Mesenchymal stem cell (in vitro differentiated cells and primary cell): ENCODE measurements at regions not wholly inside any gene's neighbourhood (a gene's known extent, or its start where the extent isn't known, plus 50 kb on each side); places are given as distances from the start of the nearest gene placed in this dataset.

Experiments
- DNase-seq: peaks from one replicate; pipeline ENCODE4 v3.0.0-alpha.2; 2013
- H2AFZ ChIP-seq: one replicate; pipeline ENCODE4 v1.6.1; 2013; ENCODE audit warnings: low read depth, mild to moderate bottlenecking, control low read depth, inconsistent platforms, low read length, moderate library complexity
- H2AK5ac ChIP-seq: 2 replicates; pipeline ENCODE4 v1.6.1; 2013; ENCODE audit warnings: low read length, moderate library complexity, mild to moderate bottlenecking, inconsistent platforms; ENCODE audit not compliant: severe bottlenecking
- H2BK120ac ChIP-seq: one replicate; pipeline ENCODE4 v1.6.1; 2013; ENCODE audit warnings: low read depth, mild to moderate bottlenecking, inconsistent platforms, low read length, moderate library complexity
- H2BK12ac ChIP-seq, 2 experiments: one replicate each; pipeline ENCODE4 v1.6.1; 2013; ENCODE audit warnings: inconsistent platforms in 2 of 2, low read length in 2 of 2, mild to moderate bottlenecking in 2 of 2, moderate library complexity in 2 of 2, control low read depth in 1 of 2
- H2BK15ac ChIP-seq: one replicate; pipeline ENCODE4 v1.6.1; 2013; ENCODE audit warnings: mild to moderate bottlenecking, low read depth, inconsistent platforms; ENCODE audit not compliant: poor library complexity, severe bottlenecking
- H2BK5ac ChIP-seq: 2 replicates; pipeline ENCODE4 v1.6.1; 2013; ENCODE audit warnings: low read depth, mild to moderate bottlenecking, low read length, control low read depth, inconsistent platforms; ENCODE audit not compliant: poor library complexity, severe bottlenecking
- H3K14ac ChIP-seq, 2 experiments: one replicate each; pipeline ENCODE4 v1.6.1; 2013; ENCODE audit warnings: inconsistent platforms in 2 of 2, low read length in 2 of 2, control low read depth in 1 of 2, mild to moderate bottlenecking in 1 of 2, moderate library complexity in 1 of 2
- H3K18ac ChIP-seq, 2 experiments: one replicate each; pipeline ENCODE4 v1.6.1; 2013; ENCODE audit warnings: inconsistent platforms in 2 of 2, low read length in 2 of 2, control low read depth in 1 of 2, low read depth in 1 of 2, mild to moderate bottlenecking in 1 of 2
- H3K23ac ChIP-seq, 2 experiments: one replicate each; pipeline ENCODE4 v1.6.1; 2013; ENCODE audit warnings: inconsistent platforms in 2 of 2, low read length in 2 of 2, mild to moderate bottlenecking in 2 of 2, moderate library complexity in 2 of 2, control low read depth in 1 of 2
- H3K27ac ChIP-seq: 2 replicates; pipeline ENCODE4 v1.5.1; 2013; ENCODE audit warnings: mild to moderate bottlenecking, moderate library complexity, low read length, control low read depth, inconsistent platforms; ENCODE audit not compliant: poor library complexity, severe bottlenecking
- H3K27me3 ChIP-seq, 2 experiments: 2 replicates each; pipeline versions ENCODE4 v1.6.1 to v1.7.0; 2013; ENCODE audit warnings: low read length in 2 of 2, mild to moderate bottlenecking in 2 of 2, moderate library complexity in 2 of 2, control low read depth in 1 of 2, inconsistent platforms in 1 of 2; ENCODE audit not compliant: control insufficient read depth in 1 of 2, insufficient read depth in 1 of 2
- H3K36me3 ChIP-seq, 2 experiments: 2 replicates each; pipeline versions ENCODE4 v1.6.1 to v1.7.0; 2013; ENCODE audit warnings: low read length in 2 of 2, control low read depth in 1 of 2, inconsistent platforms in 1 of 2, low read depth in 1 of 2, mild to moderate bottlenecking in 1 of 2; ENCODE audit not compliant: insufficient read depth in 2 of 2, control insufficient read depth in 1 of 2
- H3K4ac ChIP-seq, 2 experiments: one replicate each; pipeline ENCODE4 v1.6.1; 2013; ENCODE audit warnings: inconsistent platforms in 2 of 2, low read length in 2 of 2, mild to moderate bottlenecking in 2 of 2, moderate library complexity in 2 of 2, control low read depth in 1 of 2, low read depth in 1 of 2
- H3K4me1 ChIP-seq: 2 replicates; pipeline ENCODE4 v1.6.1; 2013; ENCODE audit warnings: low read depth, low read length, control low read depth; ENCODE audit not compliant: control insufficient read depth, insufficient read depth
- H3K4me2 ChIP-seq: 2 replicates; pipeline ENCODE4 v1.6.1; 2013; ENCODE audit warnings: low read length, mild to moderate bottlenecking, inconsistent platforms; ENCODE audit not compliant: poor library complexity, severe bottlenecking
- H3K4me3 ChIP-seq, 2 experiments: 2 replicates each; pipeline versions ENCODE4 v1.5.1 to v1.7.0; 2013; ENCODE audit warnings: low read length in 2 of 2, mild to moderate bottlenecking in 2 of 2, control low read depth in 1 of 2, low read depth in 1 of 2; ENCODE audit not compliant: insufficient read depth in 1 of 2
- H3K79me1 ChIP-seq: replicated peaks from 2 replicates; pipeline ENCODE4 v1.6.1; 2013; ENCODE audit warnings: mild to moderate bottlenecking, control low read depth, low read length, inconsistent platforms; ENCODE audit not compliant: poor library complexity, severe bottlenecking
- H3K9ac ChIP-seq: 2 replicates; pipeline ENCODE4 v1.7.0; 2013; ENCODE audit warnings: mild to moderate bottlenecking, low read length, moderate library complexity
- H3K9me3 ChIP-seq: 2 replicates; pipeline ENCODE4 v1.7.0; 2013; ENCODE audit warnings: mild to moderate bottlenecking, low read length; ENCODE audit not compliant: control insufficient read depth
- H4K8ac ChIP-seq: one replicate; pipeline ENCODE4 v1.6.1; 2013; ENCODE audit warnings: inconsistent platforms, mild to moderate bottlenecking, low read length, moderate library complexity
- H4K91ac ChIP-seq: one replicate; pipeline ENCODE4 v1.6.1; 2013; ENCODE audit warnings: mild to moderate bottlenecking, low read length, inconsistent platforms
- WGBS: methylation state at CpG from one replicate; pipeline ENCODE4 v1.1.7; 2013; ENCODE audit warnings: mixed read lengths; 5-methylcytosine and 5-hydroxymethylcytosine counted together

GRCh38 chr7:70907259-70908247 is 224.4 kb upstream of the GALNT17 start:
- WGBS: 45% methylated on average over 6 of the region's 6 CpGs

GRCh38 chr7:70913924-70914323 is 218.0 kb upstream of the GALNT17 start:
- H3K9ac ChIP-seq: no peak overlapping the region
- no peak overlapping the region for H4K8ac ChIP-seq
- H3K23ac ChIP-seq: no peak overlapping the region
- H2AK5ac ChIP-seq: no peak overlapping the region
- H2AFZ ChIP-seq: no peak overlapping the region
- H3K18ac ChIP-seq: no peak overlapping the region
- DNase-seq: no peak
- 87% methylated on average over 3 of the region's 4 CpGs for WGBS
- no peaks in the 10 kb centered on the region for H3K9me3 ChIP-seq
- no peaks in the 10 kb centered on the region for H3K27me3 ChIP-seq
- H3K79me1 ChIP-seq: no peaks in the 10 kb centered on the region
- no peaks in the 10 kb centered on the region for H3K36me3 ChIP-seq
- no peak overlapping the region for H2BK15ac ChIP-seq
- no peak overlapping the region for H3K27ac ChIP-seq
- no peak overlapping the region for H4K91ac ChIP-seq
- no peak overlapping the region for H3K4ac ChIP-seq
- no peak overlapping the region for H3K14ac ChIP-seq
- no peaks in the 10 kb centered on the region for H3K4me1 ChIP-seq
- no peak overlapping the region for H2BK5ac ChIP-seq
- H2BK12ac ChIP-seq: no peak overlapping the region
- H3K4me3 ChIP-seq: no peak overlapping the region
- H3K4me2 ChIP-seq: no peak overlapping the region
- H2BK120ac ChIP-seq: no peak overlapping the region

More at GRCh38 chr7:70907259-70908247, 224.4 kb upstream of the GALNT17 start:
- H3K27ac ChIP-seq: no peak overlapping the region
- H3K79me1 ChIP-seq: no peaks in the 10 kb centered on the region
- no peak overlapping the region for H2BK15ac ChIP-seq
- H4K8ac ChIP-seq: no peak overlapping the region
- H2BK5ac ChIP-seq: no peak overlapping the region
- no peak overlapping the region for H3K4me3 ChIP-seq
- no peak overlapping the region for H2BK120ac ChIP-seq
- no peak overlapping the region for H3K4me2 ChIP-seq
- H3K9me3 ChIP-seq: no peaks in the 10 kb centered on the region
- H3K14ac ChIP-seq: no peak overlapping the region
- no peak overlapping the region for H2AFZ ChIP-seq
- H2BK12ac ChIP-seq: no peak overlapping the region
- no peaks in the 10 kb centered on the region for H3K36me3 ChIP-seq
- no peaks in the 10 kb centered on the region for H3K4me1 ChIP-seq
- H2AK5ac ChIP-seq: no peak overlapping the region
- no peak overlapping the region for H3K23ac ChIP-seq
- DNase-seq: no peak
- no peak overlapping the region for H3K9ac ChIP-seq
- H3K18ac ChIP-seq: no peak overlapping the region
- H3K27me3 ChIP-seq: no peaks in the 10 kb centered on the region
- H4K91ac ChIP-seq: no peak overlapping the region
- no peak overlapping the region for H3K4ac ChIP-seq

- no peak overlapping the region for H2BK120ac ChIP-seq
- no peak overlapping the region for H3K18ac ChIP-seq
- no peaks in the 10 kb centered on the region for H3K4me1 ChIP-seq
- no peak overlapping the region for H2BK15ac ChIP-seq
- 46% methylated on average over 1 of the region's 2 CpGs for WGBS
- H3K23ac ChIP-seq: no peak overlapping the region
- no peak overlapping the region for H2BK12ac ChIP-seq
- H3K27ac ChIP-seq: no peak overlapping the region
- no peak overlapping the region for H3K4ac ChIP-seq
- DNase-seq: no peak
- no peaks in the 10 kb centered on the region for H3K27me3 ChIP-seq
- H2AK5ac ChIP-seq: no peak overlapping the region
- H2BK5ac ChIP-seq: no peak overlapping the region
- H3K36me3 ChIP-seq: no peaks in the 10 kb centered on the region
- H2AFZ ChIP-seq: no peak overlapping the region
- no peak overlapping the region for H3K9ac ChIP-seq
- no peak overlapping the region for H4K8ac ChIP-seq
- H3K4me2 ChIP-seq: no peak overlapping the region
- H4K91ac ChIP-seq: no peak overlapping the region
- no peaks in the 10 kb centered on the region for H3K9me3 ChIP-seq
- H3K14ac ChIP-seq: no peak overlapping the region
- H3K4me3 ChIP-seq: no peak overlapping the region
- no peaks in the 10 kb centered on the region for H3K79me1 ChIP-seq
Measured at GRCh38 chr7:70915067-70915466, 216.9 kb upstream of the GALNT17 start.

GRCh38 chr7:70919481-70920073 is 212.4 kb upstream of the GALNT17 start:
- H3K9me3 ChIP-seq: no peaks in the 10 kb centered on the region
- no peak overlapping the region for H3K4me2 ChIP-seq
- H4K8ac ChIP-seq: no peak overlapping the region
- H2BK15ac ChIP-seq: no peak overlapping the region
- 18% methylated on average over 3 of the region's 4 CpGs for WGBS
- no peak overlapping the region for H3K4me3 ChIP-seq
- H3K9ac ChIP-seq: no peak overlapping the region
- no peak overlapping the region for H3K23ac ChIP-seq
- H4K91ac ChIP-seq: no peak overlapping the region
- no peak overlapping the region for H3K14ac ChIP-seq
- no peak overlapping the region for H3K4ac ChIP-seq
- H2BK5ac ChIP-seq: no peak overlapping the region
- no peaks in the 10 kb centered on the region for H3K79me1 ChIP-seq
- DNase-seq: no peak
- H3K4me1 ChIP-seq: no peaks in the 10 kb centered on the region
- no peak overlapping the region for H2AK5ac ChIP-seq
- no peak overlapping the region for H3K18ac ChIP-seq
- H3K27ac ChIP-seq: no peak overlapping the region
- no peak overlapping the region for H2BK120ac ChIP-seq
- no peak overlapping the region for H2BK12ac ChIP-seq
- H3K36me3 ChIP-seq: no peaks in the 10 kb centered on the region
- no peaks in the 10 kb centered on the region for H3K27me3 ChIP-seq
- no peak overlapping the region for H2AFZ ChIP-seq
